H1 (cell line): ENCODE measurements at regions not wholly inside any gene's neighbourhood (a gene's known extent, or its start where the extent isn't known, plus 50 kb on each side); places are given as distances from the start of the nearest gene placed in this dataset.

ENCODE experiments used
- CTCF ChIA-PET: fragments of 300-600 bp; sonication (Branson Sonifier 250); formaldehyde crosslinking; loops from one replicate; lab custom pipeline; 2021; ENCODE audit not compliant: partially characterized antibody; lab: Charles Lee
- POLR2A ChIA-PET: fragments of 300-600 bp; sonication (Branson Sonifier 250); formaldehyde crosslinking; loops from one replicate; lab custom pipeline; 2021; ENCODE audit warnings: inconsistent platforms; ENCODE audit not compliant: partially characterized antibody; lab: Charles Lee
- DNase-seq, 2 experiments: peaks; one replicate each; pipeline versions ENCODE4 v3.0.0 to v3.0.0-alpha.2; 2010 to 2022; ENCODE audit warnings: low spot score in 2 of 2, low read depth in 1 of 2, mixed read lengths in 1 of 2
- FAIRE-seq: peaks from 2 replicates; lab custom pipeline; 2011; peaks lifted over from hg19 to GRCh38; lab: Jason Lieb, UNC
- H2AFZ ChIP-seq: 2 replicates; pipeline ENCODE4 v1.8.1; 2012; ENCODE audit warnings: low read length, inconsistent platforms
- H2AK5ac ChIP-seq: 2 replicates; pipeline ENCODE4 v1.6.1; 2013; ENCODE audit warnings: low read depth, low read length
- H2BK120ac ChIP-seq: replicated peaks from 2 replicates; pipeline ENCODE3; 2013; ENCODE audit warnings: low read depth, low read length, inconsistent platforms
- H2BK12ac ChIP-seq: 2 replicates; pipeline ENCODE4 v1.6.1; 2013; ENCODE audit warnings: low read depth, low read length
- H2BK15ac ChIP-seq: 2 replicates; pipeline ENCODE4 v1.6.1; 2013; ENCODE audit warnings: low read length
- H2BK20ac ChIP-seq: 2 replicates; pipeline ENCODE4 v1.6.1; 2013; ENCODE audit warnings: low read length
- H2BK5ac ChIP-seq: 2 replicates; pipeline ENCODE4 v1.6.1; 2013; ENCODE audit warnings: low read depth, low read length
- H3K14ac ChIP-seq: 2 replicates; pipeline ENCODE4 v1.6.1; 2013; ENCODE audit warnings: inconsistent platforms; ENCODE audit not compliant: insufficient read length
- H3K18ac ChIP-seq: 2 replicates; pipeline ENCODE4 v1.6.1; 2013; ENCODE audit warnings: low read length; ENCODE audit errors: extremely low read depth
- H3K23ac ChIP-seq: 2 replicates; pipeline ENCODE4 v1.6.1; 2013; ENCODE audit warnings: inconsistent platforms; ENCODE audit not compliant: insufficient read length
- H3K23me2 ChIP-seq: 2 replicates; pipeline ENCODE4 v1.6.1; 2013; ENCODE audit warnings: low read depth, low read length
- H3K27ac ChIP-seq: 2 replicates; pipeline ENCODE4 v1.6.1; 2011; ENCODE audit warnings: low read depth, low read length, inconsistent platforms
- H3K27me3 ChIP-seq, 4 experiments: replicated peaks in 1 of 4; 1 replicate in 1 of 4; 2 replicates in 3 of 4; pipeline versions ENCODE4 v1.6.1 to v1.8.1; 2011 to 2013; ENCODE audit warnings: low read length in 3 of 4, mild to moderate bottlenecking in 3 of 4, inconsistent platforms in 2 of 4, mixed read lengths in 2 of 4, moderate library complexity in 1 of 4; ENCODE audit not compliant: control insufficient read depth in 3 of 4, insufficient read depth in 3 of 4; ENCODE audit errors: extremely low read depth in 1 of 4
- H3K36me3 ChIP-seq, 4 experiments: 2 replicates each; pipeline versions ENCODE4 v1.6.1 to v1.8.1; 2011 to 2013; ENCODE audit warnings: mild to moderate bottlenecking in 4 of 4, low read length in 3 of 4, moderate library complexity in 2 of 4, control low read depth in 1 of 4, inconsistent platforms in 1 of 4; ENCODE audit not compliant: insufficient read depth in 4 of 4, control insufficient read depth in 2 of 4
- H3K4ac ChIP-seq: replicated peaks from 2 replicates; pipeline ENCODE3; 2013; ENCODE audit warnings: low read length, low read depth, mixed read lengths, inconsistent platforms; ENCODE audit not compliant: insufficient read length
- H3K4me1 ChIP-seq, 4 experiments: replicated peaks in 1 of 4; 1 replicate in 1 of 4; 2 replicates in 3 of 4; pipeline versions ENCODE4 v1.6.1 to v1.8.1; 2011 to 2013; ENCODE audit warnings: low read length in 3 of 4, inconsistent platforms in 2 of 4, mixed read lengths in 1 of 4; ENCODE audit not compliant: insufficient read depth in 4 of 4, control insufficient read depth in 3 of 4
- H3K4me2 ChIP-seq, 2 experiments: 2 replicates each; pipeline versions ENCODE4 v1.6.1 to v1.8.1; 2011 to 2013; ENCODE audit warnings: low read depth in 2 of 2, low read length in 2 of 2, control low read depth in 1 of 2, inconsistent platforms in 1 of 2, mild to moderate bottlenecking in 1 of 2; ENCODE audit not compliant: insufficient read depth in 1 of 2
- H3K4me3 ChIP-seq, 4 experiments: fragments of 200-600, 300-600 bp in 1 of 4; sonication (generic), shearing (Covaris generic), sonication (Bioruptor Twin) in 1 of 4; 2 replicates each; pipeline versions ENCODE4 v1.5.1 to v1.8.1; 2011 to 2016; ENCODE audit warnings: low read length in 4 of 4, low read depth in 3 of 4, control low read depth in 2 of 4, inconsistent platforms in 2 of 4, mild to moderate bottlenecking in 2 of 4, mixed read lengths in 1 of 4, moderate library complexity in 1 of 4; ENCODE audit not compliant: insufficient read depth in 2 of 4; ENCODE audit errors: extremely low read depth in 1 of 4
- H3K56ac ChIP-seq: replicated peaks from 2 replicates; pipeline ENCODE3; 2013; ENCODE audit warnings: low read depth, mild to moderate bottlenecking, mixed read lengths, low read length, inconsistent platforms; ENCODE audit not compliant: insufficient read length
- H3K79me1 ChIP-seq: 2 replicates; pipeline ENCODE4 v1.6.1; 2013; ENCODE audit warnings: low read depth, low read length, control low read depth
- H3K79me2 ChIP-seq, 2 experiments: 2 replicates each; pipeline versions ENCODE4 v1.6.1 to v1.8.1; 2012 to 2013; ENCODE audit warnings: low read length in 2 of 2, mild to moderate bottlenecking in 2 of 2, inconsistent platforms in 1 of 2; ENCODE audit not compliant: insufficient read depth in 2 of 2, control insufficient read depth in 1 of 2
- H3K9ac ChIP-seq, 4 experiments: replicated peaks in 1 of 4; 1 replicate in 1 of 4; 2 replicates in 3 of 4; pipeline versions ENCODE4 v1.6.1 to v1.8.1; 2011 to 2013; ENCODE audit warnings: low read depth in 3 of 4, low read length in 3 of 4, control low read depth in 2 of 4, mild to moderate bottlenecking in 2 of 4, moderate library complexity in 2 of 4, inconsistent platforms in 1 of 4; ENCODE audit errors: extremely low read depth in 1 of 4
- H3K9me3 ChIP-seq, 2 experiments: 2 replicates each; pipeline versions ENCODE4 v1.6.1 to v1.8.1; 2012 to 2013; ENCODE audit warnings: mild to moderate bottlenecking in 2 of 2, moderate library complexity in 2 of 2, control low read depth in 1 of 2, inconsistent platforms in 1 of 2, low read depth in 1 of 2, low read length in 1 of 2, mixed read lengths in 1 of 2; ENCODE audit not compliant: insufficient read depth in 2 of 2
- H4K20me1 ChIP-seq, 2 experiments: replicated peaks in 1 of 2; 2 replicates each; pipeline versions ENCODE3 to v1.8.1; 2011 to 2013; ENCODE audit warnings: inconsistent platforms in 2 of 2, low read length in 2 of 2, mild to moderate bottlenecking in 1 of 2; ENCODE audit not compliant: insufficient read depth in 2 of 2, control insufficient read depth in 1 of 2
- H4K5ac ChIP-seq: 2 replicates; pipeline ENCODE4 v1.6.1; 2013; ENCODE audit warnings: low read length, low read depth, mixed read lengths, inconsistent platforms; ENCODE audit not compliant: insufficient read length
- H4K8ac ChIP-seq: 2 replicates; pipeline ENCODE4 v1.8.0; 2013; ENCODE audit warnings: mild to moderate bottlenecking, moderate library complexity, low read length, inconsistent platforms; ENCODE audit not compliant: insufficient read depth; ENCODE audit errors: extremely low read depth
- H4K91ac ChIP-seq: replicated peaks from 2 replicates; pipeline ENCODE3; 2013; ENCODE audit warnings: low read length, mixed read lengths, inconsistent platforms; ENCODE audit not compliant: insufficient read length
- BRCA1 ChIP-seq: IDR thresholded peaks from 2 replicates; pipeline ENCODE4 v1.6.1; 2012; ENCODE audit warnings: low read depth, low read length, improper control_type of control experiment
- CHD2 ChIP-seq: IDR thresholded peaks from 2 replicates; pipeline ENCODE4 v1.6.1; 2012; ENCODE audit warnings: low read length, improper control_type of control experiment
- CREB1 ChIP-seq: IDR thresholded peaks from 2 replicates; pipeline ENCODE4 v1.6.1; 2012; ENCODE audit warnings: inconsistent platforms
- EP300 ChIP-seq, 2 experiments: IDR thresholded peaks; 1 replicate in 1 of 2; 2 replicates in 1 of 2; pipeline ENCODE4 v1.6.1; 2011 to 2012; ENCODE audit warnings: low read depth in 2 of 2, low read length in 2 of 2, mild to moderate bottlenecking in 2 of 2, borderline replicate concordance in 1 of 2, inconsistent platforms in 1 of 2, moderate library complexity in 1 of 2
- GTF2F1 ChIP-seq: IDR thresholded peaks from 2 replicates; pipeline ENCODE4 v1.6.1; 2012; ENCODE audit warnings: low read depth, low read length, improper control_type of control experiment, borderline replicate concordance
- KDM4A ChIP-seq: IDR thresholded peaks from one replicate; pipeline ENCODE4 v1.7.1; 2012; ENCODE audit warnings: low read depth, mild to moderate bottlenecking, moderate library complexity, low read length, inconsistent platforms; ENCODE audit not compliant: severe bottlenecking
- RBBP5 ChIP-seq: IDR thresholded peaks from 2 replicates; pipeline ENCODE4 v1.7.1; 2012; ENCODE audit warnings: low read depth, mild to moderate bottlenecking, inconsistent platforms, low read length, moderate library complexity, borderline replicate concordance
- RXRA ChIP-seq: IDR thresholded peaks from 2 replicates; pipeline ENCODE4 v1.6.1; 2011; ENCODE audit warnings: low read depth, mild to moderate bottlenecking, low read length, moderate library complexity; ENCODE audit not compliant: insufficient read depth
- TCF12 ChIP-seq: IDR thresholded peaks from 2 replicates; pipeline ENCODE4 v1.6.1; 2011; ENCODE audit warnings: low read depth, mild to moderate bottlenecking, low read length
- WGBS, 2 experiments: shearing (Covaris generic) in 1 of 2; methylation state at CpG; one replicate each; pipeline versions ENCODE4 v1.1.6 to v1.1.7; 2013 to 2015; ENCODE audit warnings: low lambda C conversion rate in 2 of 2, mixed read lengths in 2 of 2, inconsistent platforms in 1 of 2, low coverage in 1 of 2, missing lambda C conversion rate in 1 of 2; ENCODE audit not compliant: insufficient replicate concordance in 2 of 2, insufficient coverage in 1 of 2, insufficient read length in 1 of 2; ENCODE audit errors: extremely low coverage in 1 of 2, missing lambda C conversion rate in 1 of 2; 5-methylcytosine and 5-hydroxymethylcytosine counted together
- TF ChIP-seq, protein P1 (sequence below): IDR thresholded peaks from 2 replicates; pipeline ENCODE4 v1.6.1; 2012; ENCODE audit warnings: low read length, inconsistent platforms

DNA sequence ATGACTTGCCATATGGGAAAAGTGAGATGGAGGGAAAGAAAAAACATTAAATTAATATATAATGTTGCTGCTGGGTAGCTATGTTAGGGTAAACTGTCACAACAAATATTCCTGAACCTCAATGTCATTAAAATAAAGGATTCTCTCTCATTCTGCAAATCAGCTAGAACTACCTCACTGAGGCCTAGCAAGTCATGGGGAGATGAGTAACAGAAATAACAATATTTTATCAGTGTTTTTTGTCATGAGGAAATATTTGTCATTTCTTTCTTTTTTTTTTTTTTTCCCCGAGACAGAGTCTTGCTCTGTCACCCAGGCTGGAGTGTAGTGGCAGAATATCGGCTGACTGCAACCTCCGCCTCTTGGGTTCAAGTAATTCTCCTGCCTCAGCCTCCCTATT, 1282.3 kb upstream of the NRXN1 start:
- Histone ChIP-seq H2BK120ac (no peak overlapping the region), H3K18ac (no peak overlapping the region), H3K4ac (no peak overlapping the region), H3K4me1 (peaks cover 0 to 6% (median 4%) of the 10 kb centered on the region in 4 experiments; a peak in 2 of 7 replicates), H3K14ac (no peak overlapping the region), H4K5ac (no peak overlapping the region), H3K27me3 (no peaks in the 10 kb centered on the region), H2BK15ac (no peak overlapping the region), H3K23me2 (no peaks in the 10 kb centered on the region), H3K36me3 (no peaks in the 10 kb centered on the region), H2BK5ac (no peak overlapping the region), H3K9ac (no peak overlapping the region), H3K56ac (no peak overlapping the region), H3K23ac (no peak overlapping the region), H4K91ac (no peak overlapping the region), H3K4me2 (no peak overlapping the region), H3K79me2 (no peaks in the 10 kb centered on the region), H4K20me1 (no peaks in the 10 kb centered on the region), H2BK20ac (no peak overlapping the region), H4K8ac (no peak overlapping the region), H2AFZ (no peak overlapping the region), H3K9me3 (no peaks in the 10 kb centered on the region), H3K4me3 (no peak overlapping the region), H3K27ac (no peak overlapping the region), H2BK12ac (no peak overlapping the region), H3K79me1 (no peaks in the 10 kb centered on the region), H2AK5ac (no peak overlapping the region)
- 100% methylated on average over 2 of the region's 3 CpGs; no CpG with 5 or more reads in 1 of the 2 experiments for WGBS, 2 experiments
- ChIA-PET CTCF (interaction anchor here (0.7 to 1.1 kb wide), 2 partner anchors 20 to 82 kb away, joined by 3 read pairs; no protein-coding TSS in a partner anchor), POLR2A (no interaction called here)
- no peak for TF ChIP-seq KDM4A
- no peak for TF ChIP-seq RBBP5
- TF ChIP-seq TCF12: no peak
- no peak for TF ChIP-seq EP300 (IDR thresholded peaks at IDR 0.05; ENCODE audit: borderline replicate concordance in 1 of 2, low read depth in 2 of 2, low read length in 2 of 2)
- TF ChIP-seq GTF2F1: no peak
- TF ChIP-seq RXRA: no peak
- TF ChIP-seq BRCA1: no peak
- TF ChIP-seq CHD2: no peak
- TF ChIP-seq, protein P1, sequence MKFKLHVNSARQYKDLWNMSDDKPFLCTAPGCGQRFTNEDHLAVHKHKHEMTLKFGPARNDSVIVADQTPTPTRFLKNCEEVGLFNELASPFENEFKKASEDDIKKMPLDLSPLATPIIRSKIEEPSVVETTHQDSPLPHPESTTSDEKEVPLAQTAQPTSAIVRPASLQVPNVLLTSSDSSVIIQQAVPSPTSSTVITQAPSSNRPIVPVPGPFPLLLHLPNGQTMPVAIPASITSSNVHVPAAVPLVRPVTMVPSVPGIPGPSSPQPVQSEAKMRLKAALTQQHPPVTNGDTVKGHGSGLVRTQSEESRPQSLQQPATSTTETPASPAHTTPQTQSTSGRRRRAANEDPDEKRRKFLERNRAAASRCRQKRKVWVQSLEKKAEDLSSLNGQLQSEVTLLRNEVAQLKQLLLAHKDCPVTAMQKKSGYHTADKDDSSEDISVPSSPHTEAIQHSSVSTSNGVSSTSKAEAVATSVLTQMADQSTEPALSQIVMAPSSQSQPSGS: no peak
- no peak for TF ChIP-seq CREB1
- DNase-seq (no peak), FAIRE-seq (no peak)
